ENCODE measurements at regions not wholly inside any gene's neighbourhood (a gene's known extent, or its start where the extent isn't known, plus 50 kb on each side); places are given as distances from the start of the nearest gene placed in this dataset.

GRCh38 chr2:57432528-57432927, 614.1 kb upstream of the VRK2 start:
- DNase-seq (ENCODE audit: low read depth in 1 of 2, low spot score in 2 of 2) (no peak), FAIRE-seq (no peak)
- no peaks in the 10 kb centered on the region for H3K27me3 ChIP-seq (replicated peaks in 1 of 4; ENCODE audit: control insufficient read depth in 3 of 4, extremely low read depth in 1 of 4, insufficient read depth in 3 of 4, low read length in 3 of 4)
- no peak overlapping the region for H2AFZ ChIP-seq (ENCODE audit: low read length)
- H3K18ac ChIP-seq (ENCODE audit: extremely low read depth, low read length): no peak overlapping the region
- H2AK5ac ChIP-seq (ENCODE audit: low read depth, low read length): no peak overlapping the region
- no peak overlapping the region for H3K27ac ChIP-seq (ENCODE audit: low read depth, low read length)
- no peak overlapping the region for H3K9ac ChIP-seq (replicated peaks in 1 of 4; ENCODE audit: extremely low read depth in 1 of 4, low read depth in 3 of 4, low read length in 3 of 4)
- no peak overlapping the region for H3K4me3 ChIP-seq (ENCODE audit: extremely low read depth in 1 of 4, insufficient read depth in 2 of 4, low read depth in 3 of 4, low read length in 4 of 4)
- POLR2A ChIA-PET (ENCODE audit: partially characterized antibody): no interaction called here
- no peak overlapping the region for H4K5ac ChIP-seq (ENCODE audit: insufficient read length, low read depth, low read length)
- H2BK15ac ChIP-seq (ENCODE audit: low read length): no peak overlapping the region
- no peak overlapping the region for H2BK12ac ChIP-seq (ENCODE audit: low read depth, low read length)
- no peaks in the 10 kb centered on the region for H3K4me1 ChIP-seq (replicated peaks in 1 of 4; ENCODE audit: control insufficient read depth in 3 of 4, insufficient read depth in 4 of 4, low read length in 3 of 4)
- no peaks in the 10 kb centered on the region for H3K79me2 ChIP-seq (ENCODE audit: control insufficient read depth in 1 of 2, insufficient read depth in 2 of 2, low read length in 2 of 2)
- no peaks in the 10 kb centered on the region for H3K9me3 ChIP-seq (ENCODE audit: insufficient read depth in 2 of 2, low read depth in 1 of 2, low read length in 1 of 2)
- H3K4ac ChIP-seq (replicated peaks; ENCODE audit: insufficient read length, low read depth, low read length): no peak overlapping the region
- H4K8ac ChIP-seq (ENCODE audit: extremely low read depth, insufficient read depth, low read length): no peak overlapping the region
- no peak overlapping the region for H3K14ac ChIP-seq (ENCODE audit: insufficient read length)
- H3K79me1 ChIP-seq (ENCODE audit: low read depth, low read length): no peaks in the 10 kb centered on the region
- no peaks in the 10 kb centered on the region for H3K36me3 ChIP-seq (ENCODE audit: control insufficient read depth in 2 of 4, insufficient read depth in 4 of 4, low read length in 3 of 4)
- no peak overlapping the region for H2BK5ac ChIP-seq (ENCODE audit: low read depth, low read length)
- no peak overlapping the region for H3K23ac ChIP-seq (ENCODE audit: insufficient read length)
- WGBS, 2 experiments (ENCODE audit: extremely low coverage in 1 of 2, insufficient coverage in 1 of 2, insufficient read length in 1 of 2, insufficient replicate concordance in 2 of 2, low coverage in 1 of 2, low lambda C conversion rate in 2 of 2, missing lambda C conversion rate in 1 of 2): 39% methylated on average over 1 of the region's 1 CpG; no CpG with 5 or more reads in 1 of the 2 experiments
- H4K20me1 ChIP-seq (replicated peaks in 1 of 2; ENCODE audit: control insufficient read depth in 1 of 2, insufficient read depth in 2 of 2, low read length in 2 of 2): no peaks in the 10 kb centered on the region
- no peaks in the 10 kb centered on the region for H3K23me2 ChIP-seq (ENCODE audit: low read depth, low read length)
- H4K91ac ChIP-seq (replicated peaks; ENCODE audit: insufficient read length, low read length): no peak overlapping the region
- H2BK20ac ChIP-seq (ENCODE audit: low read length): no peak overlapping the region
- H3K56ac ChIP-seq (replicated peaks; ENCODE audit: insufficient read length, low read depth, low read length): no peak overlapping the region
- CTCF ChIA-PET (ENCODE audit: partially characterized antibody): interaction anchor here (1.1 kb wide), 1 partner anchor 65 kb away, joined by 3 read pairs; no protein-coding TSS in a partner anchor
- H2BK120ac ChIP-seq (replicated peaks; ENCODE audit: low read depth, low read length): no peak overlapping the region
- H3K4me2 ChIP-seq (ENCODE audit: insufficient read depth in 1 of 2, low read depth in 2 of 2, low read length in 2 of 2): no peak overlapping the region
- no peak for TF ChIP-seq BCL11A (IDR thresholded peaks at IDR 0.05; ENCODE audit: low read depth in 2 of 2, low read length in 2 of 2)
- TF ChIP-seq GTF2F1 (IDR thresholded peaks at IDR 0.05; ENCODE audit: borderline replicate concordance, low read depth, low read length): no peak
- TF ChIP-seq TBP (IDR thresholded peaks at IDR 0.05; ENCODE audit: low read depth, low read length): no peak
- no peak for TF ChIP-seq CTBP2 (IDR thresholded peaks at IDR 0.05; ENCODE audit: borderline replicate concordance, insufficient read depth, insufficient read length, low read length)
- no peak for TF ChIP-seq RXRA (IDR thresholded peaks at IDR 0.05; ENCODE audit: insufficient read depth, low read depth, low read length)
- no peak for TF ChIP-seq TEAD4 (IDR thresholded peaks at IDR 0.05; ENCODE audit: low read depth, low read length)
- TF ChIP-seq EZH2 (IDR thresholded peaks at IDR 0.05; ENCODE audit: low read depth, low read length, severe bottlenecking): no peak
- TF ChIP-seq JUND (IDR thresholded peaks at IDR 0.05; ENCODE audit: low read length): no peak
- TF ChIP-seq POU5F1 (IDR thresholded peaks at IDR 0.05; ENCODE audit: low read depth, low read length): no peak
- TF ChIP-seq PHF8 (conservative IDR thresholded peaks at IDR 0.05; ENCODE audit: low read depth, low read length): no peak
- TF ChIP-seq SP1 (IDR thresholded peaks at IDR 0.05; ENCODE audit: low read depth, low read length): no peak
- TF ChIP-seq SP2 (IDR thresholded peaks at IDR 0.05; ENCODE audit: low read length): no peak
- TF ChIP-seq E2F6 (IDR thresholded peaks at IDR 0.05): no peak
- TF ChIP-seq NANOG (IDR thresholded peaks at IDR 0.05; ENCODE audit: insufficient read depth, low read depth, low read length, poor library complexity, severe bottlenecking): no peak
- no peak for TF ChIP-seq RFX5 (IDR thresholded peaks at IDR 0.05; ENCODE audit: borderline replicate concordance, low read depth, low read length)

Data from H1 (cell line).